GM18951 (cell line): ENCODE measurements at regions not wholly inside any gene's neighbourhood (a gene's known extent, or its start where the extent isn't known, plus 50 kb on each side); places are given as distances from the start of the nearest gene placed in this dataset.
"Not testable (repeated sequence)": the region's sequence is repeated elsewhere in the genome, so short reads cannot be mapped to it uniquely, and the experiment has no call there.

Source experiments
- POLR2A ChIP-seq: IDR thresholded peaks from 4 replicates; pipeline ENCODE4 v1.6.1; 2011; ENCODE audit warnings: mild to moderate bottlenecking; ENCODE audit not compliant: insufficient read length, insufficient read depth; ENCODE audit errors: extremely low read depth
- in situ Hi-C: fragments of 300-500 bp; cut with MboI; formaldehyde crosslinking; loops from one replicate; pipeline ENCODE4 v1.12.0; 2022; ENCODE audit warnings: low sequenced_read_pairs, mixed read lengths, inconsistent platforms; ENCODE audit not compliant: unreplicated experiment

- in situ Hi-C loops, result no loop called here
- TF ChIP-seq POLR2A, result no peak
Observed at GRCh38 chr10:124193309-124193696, 99.9 kb upstream of the CHST15 start.

DNA sequence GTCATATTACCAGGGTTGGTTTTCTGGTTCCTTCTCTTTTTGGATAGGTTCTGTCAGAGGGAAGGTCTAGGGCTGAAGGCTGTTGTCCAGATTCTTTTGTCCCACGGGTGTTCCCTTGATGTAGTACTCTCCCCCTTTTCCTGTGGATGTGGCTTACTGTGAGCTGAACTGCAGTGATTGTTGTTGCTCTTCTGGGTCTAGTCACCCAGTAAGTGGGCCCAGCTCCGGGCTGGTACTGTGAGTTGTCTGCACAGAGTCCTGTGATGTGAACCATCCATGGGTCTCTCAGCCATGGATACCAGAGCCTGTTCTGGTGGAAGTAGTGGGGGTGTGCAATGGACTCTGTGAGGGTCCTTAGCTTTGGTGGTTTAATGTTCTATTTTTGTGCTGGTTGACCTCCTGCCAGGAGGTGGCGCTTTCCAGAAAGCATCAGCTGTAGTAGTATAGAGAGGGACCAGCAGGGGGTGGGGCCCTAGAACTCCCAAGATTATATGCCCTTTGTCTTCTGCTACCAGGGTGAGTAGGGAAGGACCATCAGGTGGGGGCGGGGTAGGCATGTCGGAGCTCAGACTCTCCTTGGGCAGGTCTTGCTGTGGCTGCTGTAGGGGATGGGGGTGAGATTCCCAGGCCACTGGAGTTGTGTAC lies 99.4 kb upstream of the CHST15 start:
- in situ Hi-C loops, result not testable (repeated sequence)

DNA sequence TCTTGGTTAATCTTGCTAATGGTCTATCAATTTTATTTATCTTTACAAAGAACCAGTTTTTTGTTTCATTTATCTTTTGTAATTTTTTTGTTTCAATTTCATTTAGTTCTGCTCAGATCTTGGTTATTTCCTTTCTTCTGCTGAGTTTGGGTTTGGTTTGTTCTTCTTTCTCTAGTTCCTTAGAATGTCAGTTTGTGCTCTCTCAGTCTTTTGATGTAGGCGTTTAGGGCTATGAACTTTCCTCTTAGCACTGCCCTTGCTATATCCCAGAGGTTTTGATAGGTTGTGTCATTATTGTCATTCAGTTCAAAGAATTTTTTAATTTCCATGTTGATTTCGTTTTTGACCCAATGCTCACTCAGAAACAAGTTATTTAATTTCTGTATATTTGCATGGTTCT lies 97.1 kb upstream of the CHST15 start:
- in situ Hi-C loops, result not testable (repeated sequence)

DNA sequence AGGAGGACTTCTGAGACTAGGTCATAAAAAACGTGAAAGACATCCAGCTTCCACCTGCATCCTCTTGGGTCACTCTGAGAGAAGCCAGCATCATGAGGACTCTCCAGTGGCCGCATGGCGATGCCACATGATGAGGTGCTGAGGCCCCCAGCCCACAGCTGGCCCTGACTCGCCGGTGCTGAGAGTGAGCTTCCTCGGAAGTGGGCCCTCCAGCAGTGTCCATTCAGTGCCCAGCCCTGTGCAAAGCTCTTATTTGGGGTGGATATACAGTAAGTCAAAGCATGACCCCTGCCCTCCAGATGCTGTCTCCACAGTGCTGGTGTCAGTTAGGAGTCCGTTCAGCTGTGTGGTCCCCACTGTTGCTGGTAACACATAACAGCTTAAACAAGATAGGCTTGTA lies 93.6 kb upstream of the CHST15 start:
- in situ Hi-C loops, result no loop called here
- TF ChIP-seq POLR2A, result no peak

DNA sequence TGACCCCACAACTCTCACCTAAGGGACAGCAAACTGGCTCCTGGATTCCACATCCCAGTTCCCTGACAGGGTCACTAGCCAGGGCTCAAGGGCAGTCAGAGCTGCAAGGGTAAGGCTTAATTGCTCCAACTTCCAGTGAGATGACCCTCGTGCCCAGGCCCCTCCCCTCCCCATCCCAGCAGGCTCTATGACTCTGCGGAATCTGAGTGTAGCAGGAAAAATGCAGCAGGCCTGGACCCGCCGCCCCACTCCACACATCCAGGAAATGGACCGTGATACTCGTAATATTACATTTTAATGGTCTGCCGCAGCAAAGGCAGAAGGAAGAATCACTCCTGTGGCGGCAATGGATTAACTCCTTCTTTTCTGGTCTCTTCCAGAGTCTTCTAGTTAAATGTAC lies 91.7 kb upstream of the CHST15 start:
- no peak for TF ChIP-seq POLR2A
- in situ Hi-C loops, result no loop called here

DNA sequence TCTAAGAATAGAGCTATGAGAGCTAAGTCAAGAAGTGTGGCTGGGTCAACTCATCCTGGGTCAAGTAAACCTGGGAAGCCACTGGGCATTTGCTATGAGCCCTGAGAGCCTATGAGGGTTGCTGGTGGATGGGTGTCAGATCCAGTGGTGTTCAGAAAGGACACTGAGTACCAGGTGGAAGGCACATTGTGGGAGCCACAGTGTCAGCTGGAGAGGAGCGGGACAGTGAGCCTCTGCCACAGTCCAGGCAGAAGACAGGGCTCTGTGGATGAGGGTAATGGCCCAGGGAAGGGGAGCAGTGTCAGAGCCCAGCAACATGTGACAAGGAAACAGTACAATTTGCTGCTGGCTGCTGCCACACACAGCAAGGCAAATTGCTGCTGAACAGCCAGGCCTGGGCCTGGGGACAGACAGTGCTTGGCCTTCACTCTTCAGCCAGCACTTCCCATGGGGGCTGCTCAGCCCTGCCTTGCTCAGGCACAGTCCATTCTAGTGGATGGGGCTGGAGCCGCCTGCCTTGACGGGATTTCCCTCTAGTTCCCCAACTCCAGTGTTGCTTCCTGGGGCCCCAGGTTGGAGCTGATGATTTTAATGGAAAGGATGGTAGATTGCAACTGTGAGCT lies 90.9 kb upstream of the CHST15 start:
- in situ Hi-C loops, result no loop called here
- TF ChIP-seq POLR2A, result no peak

DNA sequence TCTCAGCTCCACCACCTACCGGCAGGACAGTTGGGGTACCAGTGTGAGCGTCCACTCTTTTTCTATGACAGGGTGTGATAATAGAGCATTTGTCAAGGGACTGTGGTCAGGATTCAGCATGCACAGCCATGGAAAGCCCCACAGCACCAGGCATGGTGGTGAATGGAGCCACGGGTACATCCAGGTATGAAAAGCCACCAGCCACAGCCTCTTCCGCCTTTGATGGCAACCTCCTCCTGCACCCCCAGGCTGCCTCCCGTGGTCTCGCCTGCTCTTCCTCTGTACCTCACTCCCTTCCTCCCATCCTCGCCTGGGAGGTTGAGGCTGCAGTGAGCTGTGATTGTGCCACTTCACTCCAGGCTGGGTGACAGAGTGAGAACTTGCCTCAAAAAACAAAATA lies 90.2 kb upstream of the CHST15 start:
- TF ChIP-seq POLR2A, result no peak
- in situ Hi-C loops, result no loop called here

GRCh38 chr10:124182088-124182541 lies 88.7 kb upstream of the CHST15 start:
- TF ChIP-seq POLR2A, result no peak
- in situ Hi-C loops, result no loop called here

- no peak for TF ChIP-seq POLR2A
- in situ Hi-C loops, result no loop called here
Observed at GRCh38 chr10:124181656-124182055, 88.3 kb upstream of the CHST15 start.

- TF ChIP-seq POLR2A, result no peak
- in situ Hi-C loops, result no loop called here
Observed at GRCh38 chr10:124180947-124181549, 87.7 kb upstream of the CHST15 start.

DNA sequence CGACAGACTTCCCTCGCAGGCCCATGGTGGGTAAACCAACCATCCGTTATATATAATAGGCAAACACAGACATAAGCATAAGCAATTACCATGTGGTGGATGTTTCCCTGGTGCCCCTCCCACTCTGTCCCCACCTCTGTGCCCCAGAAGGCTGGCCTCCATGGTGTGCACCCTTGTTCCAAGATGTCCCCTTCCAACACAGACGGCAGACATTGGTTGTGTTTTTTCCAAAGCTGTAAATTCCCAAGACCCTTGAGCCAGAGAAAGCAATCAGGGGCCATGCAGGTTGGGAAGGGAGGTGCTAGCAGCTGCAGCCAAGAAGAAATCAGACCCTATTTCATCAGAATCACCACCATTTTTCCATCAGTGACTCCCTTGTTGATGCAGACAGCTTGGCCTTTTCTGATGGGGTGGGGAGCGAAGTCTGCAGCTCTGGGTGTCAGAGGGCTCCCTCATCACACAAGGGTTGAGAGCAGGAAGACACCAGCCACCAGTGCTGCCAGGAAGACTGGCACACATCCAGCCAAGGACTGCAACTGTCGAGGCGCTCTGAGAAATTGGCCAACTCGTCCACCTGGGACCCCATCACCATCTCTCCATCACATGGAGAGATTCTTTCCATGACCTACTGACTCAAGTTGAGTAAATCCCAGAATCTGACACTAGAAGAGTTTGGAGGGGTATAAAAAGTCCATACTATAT lies 86.8 kb upstream of the CHST15 start:
- no peak for TF ChIP-seq POLR2A
- in situ Hi-C loops, result no loop called here

DNA sequence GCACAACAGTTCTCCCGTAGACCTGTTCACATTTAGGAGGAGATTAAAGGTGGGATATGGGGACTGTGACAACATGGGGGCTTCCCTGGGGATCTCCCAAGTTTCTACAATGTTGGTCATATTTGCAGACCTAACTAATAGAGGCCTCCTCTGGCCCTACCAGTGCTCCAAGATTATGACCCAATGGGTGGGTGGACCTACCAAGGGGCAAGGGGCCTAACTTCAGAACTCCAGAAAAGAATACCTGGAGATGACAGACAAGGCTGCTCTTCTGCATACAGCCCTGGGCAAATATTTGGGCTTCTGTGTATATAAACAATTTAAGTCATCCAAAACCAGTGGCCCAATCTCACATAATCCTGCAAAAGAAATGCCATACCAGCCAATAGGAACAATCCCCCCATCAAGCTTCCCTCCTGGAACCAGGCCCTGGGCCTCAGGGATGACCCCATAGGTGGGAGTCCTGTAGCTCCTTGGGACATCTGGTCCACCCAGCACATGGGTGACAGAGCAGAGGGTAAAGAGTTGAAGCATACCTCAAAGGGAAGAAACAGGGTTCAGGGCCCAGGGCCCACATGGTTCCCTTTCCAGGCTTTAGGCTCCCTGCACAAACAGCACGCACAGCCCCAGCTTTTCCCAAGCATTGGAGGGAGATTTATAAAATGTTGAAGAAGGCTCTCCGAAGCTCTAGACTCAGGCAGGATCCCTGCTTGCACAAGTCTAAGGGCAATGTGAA lies 86.1 kb upstream of the CHST15 start:
- no peak for TF ChIP-seq POLR2A
- in situ Hi-C loops, result no loop called here

GRCh38 chr10:124177180-124177518 lies 83.8 kb upstream of the CHST15 start:
- no peak for TF ChIP-seq POLR2A
- in situ Hi-C loops, result no loop called here

DNA sequence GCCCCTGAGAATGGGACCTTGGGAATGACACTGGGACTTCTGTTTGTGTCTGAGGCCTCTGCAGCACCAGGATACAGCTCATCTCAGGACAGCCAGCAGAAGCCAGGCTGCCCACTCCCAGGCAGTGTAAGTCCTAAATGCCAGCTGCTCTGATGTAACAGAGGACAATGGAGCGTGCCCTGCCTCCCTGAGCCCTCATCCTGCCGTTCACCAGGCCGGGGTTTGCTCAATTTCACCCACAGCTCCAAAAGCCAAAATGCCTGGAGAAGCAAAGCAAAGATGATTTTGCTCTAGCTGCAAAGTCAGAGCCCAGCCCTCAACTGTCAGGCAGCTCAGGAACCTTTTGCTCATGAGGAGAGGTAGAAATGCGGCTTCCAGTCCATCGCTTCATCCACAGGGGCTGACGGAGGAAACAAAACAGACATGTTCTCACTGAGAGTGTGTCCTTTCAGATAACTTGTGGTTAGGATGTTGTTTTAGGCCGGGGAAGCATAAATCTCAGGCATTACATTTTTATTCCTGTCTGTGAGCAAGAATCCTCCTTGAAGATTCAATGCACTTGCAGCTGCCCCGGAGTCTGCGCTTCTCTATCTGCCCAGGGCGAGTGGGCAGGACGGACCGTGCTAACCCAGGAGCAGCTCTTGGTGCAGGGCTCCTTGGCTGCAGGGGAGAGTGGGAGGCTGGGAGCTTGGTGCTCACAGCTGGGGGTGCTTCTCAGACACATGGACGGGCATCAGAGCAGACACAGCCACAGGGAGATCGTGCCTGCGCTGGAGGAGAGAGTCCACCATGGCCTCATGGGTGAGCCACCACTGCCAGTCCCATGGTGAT lies 83.2 kb upstream of the CHST15 start:
- in situ Hi-C loops, result no loop called here
- TF ChIP-seq POLR2A, result no peak
